Occipital lobe (tissue), 2 donors: ENCODE measurements at regions not wholly inside any gene's neighbourhood (a gene's known extent, or its start where the extent isn't known, plus 50 kb on each side); places are given as distances from the start of the nearest gene placed in this dataset. TPM values are rescaled to one million over a fixed set of nuclear protein-coding genes. Genes with fewer than 3 reads are reported as not detected.

Source experiments
- DNase-seq: peaks from one replicate; lab custom pipeline; 2025; lab: John Stamatoyannopoulos, UW
- small RNA-seq: library from RNA; depleted of rRNA; stranded (forward); fragments of <200 nt; gene quantifications from one replicate; pipeline ENCODE3, GENCODE V24; 2014

GRCh38 chr3:16108424-16108823, 66.1 kb upstream of the GALNT15 start:
- no peak for DNase-seq

GRCh38 chr3:16109929-16110328, 64.6 kb upstream of the GALNT15 start:
- no peak for DNase-seq

GRCh38 chr3:16112910-16113504, 61.5 kb upstream of the GALNT15 start:
- no peak for DNase-seq

- no peak for DNase-seq
These were observed 60.8 kb upstream of the GALNT15 start for GRCh38 chr3:16113704-16114103.

- DNase-seq, result no peak
These were observed 60.1 kb upstream of the GALNT15 start for GRCh38 chr3:16114429-16114828.

GRCh38 chr3:16114930-16115329, 59.5 kb upstream of the GALNT15 start:
- DNase-seq, result no peak

GRCh38 chr3:16118396-16118795, 56.1 kb upstream of the GALNT15 start:
- no peak for DNase-seq

- no peak for DNase-seq
These were observed 54.6 kb upstream of the GALNT15 start for GRCh38 chr3:16119887-16120286.

- DNase-seq, result no peak
These were observed 53.1 kb upstream of the GALNT15 start for GRCh38 chr3:16121391-16121790.

GRCh38 chr3:16122155-16122554, 52.3 kb upstream of the GALNT15 start:
- no peak for DNase-seq

GRCh38 chr3:16122661-16123060, 51.8 kb upstream of the GALNT15 start:
- DNase-seq, result no peak

GRCh38 chr3:16124636-16125035, 49.8 kb upstream of the GALNT15 start:
- no peak for DNase-seq

Small RNAs in the stretch of these regions (small RNA-seq; reads per million reads assigned to genes)
- not detected for gene MIR563
